HepG2 (cell line): ENCODE measurements at regions not wholly inside any gene's neighbourhood (a gene's known extent, or its start where the extent isn't known, plus 50 kb on each side); places are given as distances from the start of the nearest gene placed in this dataset.

ENCODE experiments used
- ATAC-seq: fragments of 200-7000 bp; cut with Tn5 transposase; 3 replicates; pipeline ENCODE4 v1.9.1; 2020; ENCODE audit warnings: mild to moderate bottlenecking, moderate library complexity
- BruUV-seq: library from RNA; stranded (reverse); fragments of 400-500 nt; replicated peaks from 2 replicates; lab custom pipeline; 2021; lab: Mats Ljungman, UMichigan
- CTCF ChIA-PET: fragments of 300-600 bp; formaldehyde crosslinking; extraction: SDS; loops from one replicate; lab custom pipeline; 2021; ENCODE audit warnings: low total read pairs, inconsistent platforms, low intra/inter-chr PET ratio; lab: Yijun Ruan, JAX
- POLR2A ChIA-PET: fragments of 350-600 bp; sonication (Branson Sonifier 250); formaldehyde crosslinking; loops from one replicate; lab custom pipeline; 2020; ENCODE audit warnings: antibody characterized with exemption, inconsistent platforms; lab: Yijun Ruan, JAX
- DNase-seq: peaks from one replicate; pipeline ENCODE4 v3.0.0-alpha.2; 2015; ENCODE audit warnings: low spot score
- FAIRE-seq: peaks from 3 replicates; lab custom pipeline; 2011; peaks lifted over from hg19 to GRCh38; lab: Jason Lieb, UNC
- H2AFZ ChIP-seq: one replicate; pipeline ENCODE4 v1.6.1; 2011; ENCODE audit warnings: low read length, inconsistent platforms
- H3K27ac ChIP-seq: fragments of 300-600 bp; 3 replicates; pipeline ENCODE4 v1.8.0; 2011; ENCODE audit warnings: mixed run types, mild to moderate bottlenecking, mixed read lengths, low read length, inconsistent platforms; ENCODE audit not compliant: insufficient read depth; ENCODE audit errors: extremely low read length
- H3K27me3 ChIP-seq, 2 experiments: fragments of 200-600 bp in 1 of 2; 2 replicates in 1 of 2; 3 replicates in 1 of 2; pipeline versions ENCODE4 v1.6.0 to v1.8.0; 2011; ENCODE audit warnings: low read length in 2 of 2, mild to moderate bottlenecking in 2 of 2, moderate library complexity in 2 of 2, inconsistent platforms in 1 of 2; ENCODE audit not compliant: insufficient read depth in 2 of 2, control insufficient read depth in 1 of 2
- H3K36me3 ChIP-seq, 2 experiments: fragments of 200-600 bp in 1 of 2; replicated peaks in 1 of 2; 2 replicates in 1 of 2; 3 replicates in 1 of 2; pipeline versions ENCODE4 v1.5.1 to v1.8.0; 2011; ENCODE audit warnings: low read length in 2 of 2, inconsistent platforms in 1 of 2; ENCODE audit not compliant: insufficient read depth in 2 of 2, control insufficient read depth in 1 of 2
- H3K4me1 ChIP-seq: 2 replicates; pipeline ENCODE4 v1.5.1; 2012; ENCODE audit warnings: low read length, inconsistent platforms; ENCODE audit not compliant: insufficient read depth
- H3K4me2 ChIP-seq: 2 replicates; pipeline ENCODE4 v1.6.0; 2011; ENCODE audit warnings: low read depth, low read length, inconsistent platforms
- H3K4me3 ChIP-seq, 3 experiments: fragments of 200-600 bp in 1 of 3; sonication (generic), shearing (Covaris generic) in 1 of 3; replicated peaks in 1 of 3; 2 replicates each; pipeline ENCODE4 v1.5.1; 2011 to 2016; ENCODE audit warnings: low read length in 3 of 3, inconsistent platforms in 2 of 3, low read depth in 2 of 3, mild to moderate bottlenecking in 2 of 3, control low read depth in 1 of 3, mixed read lengths in 1 of 3; ENCODE audit not compliant: insufficient read depth in 1 of 3
- H3K79me2 ChIP-seq: one replicate; pipeline ENCODE4 v1.6.1; 2011; ENCODE audit warnings: low read length, inconsistent platforms; ENCODE audit not compliant: insufficient read depth
- H3K9ac ChIP-seq: 2 replicates; pipeline ENCODE4 v1.6.0; 2011; ENCODE audit warnings: mild to moderate bottlenecking, low read depth, low read length, inconsistent platforms; ENCODE audit not compliant: insufficient read depth
- H3K9me3 ChIP-seq: 2 replicates; pipeline ENCODE4 v1.5.1; 2012; ENCODE audit warnings: mild to moderate bottlenecking, low read length
- H4K20me1 ChIP-seq: 2 replicates; pipeline ENCODE4 v1.6.0; 2011; ENCODE audit warnings: inconsistent platforms, mild to moderate bottlenecking, low read length, moderate library complexity; ENCODE audit not compliant: insufficient read depth
- ARNT2 ChIP-seq: sonication (generic); formaldehyde crosslinking; IDR thresholded peaks from 2 replicates; pipeline ENCODE4 v1.8.0; 2022; ENCODE audit warnings: mild to moderate bottlenecking, low read depth, missing genetic modification reagents, moderate library complexity
- CCDC6 ChIP-seq: sonication (generic); formaldehyde crosslinking; IDR thresholded peaks from 2 replicates; pipeline ENCODE4 v1.8.1; 2022; ENCODE audit warnings: mild to moderate bottlenecking, missing genetic modification reagents, moderate library complexity
- FOSL1 ChIP-seq: sonication (generic); formaldehyde crosslinking; IDR thresholded peaks from 2 replicates; pipeline ENCODE4 v1.9.0; 2021; ENCODE audit warnings: missing genetic modification reagents, borderline replicate concordance
- GABPA ChIP-seq, 2 experiments: IDR thresholded peaks; 2 replicates each; pipeline ENCODE4 v1.6.1; 2011 to 2016; ENCODE audit warnings: low read depth in 2 of 2, low read length in 1 of 2, missing biosample characterization in 1 of 2, missing genetic modification characterization in 1 of 2
- MTA3 ChIP-seq: sonication (generic); formaldehyde crosslinking; IDR thresholded peaks from 2 replicates; pipeline ENCODE4 v1.4.0; 2020; ENCODE audit warnings: missing genetic modification reagents
- MYC ChIP-seq: sonication (generic); formaldehyde crosslinking; IDR thresholded peaks from 2 replicates; pipeline ENCODE4 v1.9.0; 2021; ENCODE audit warnings: missing genetic modification reagents, borderline replicate concordance
- RBAK ChIP-seq: sonication (generic); formaldehyde crosslinking; IDR thresholded peaks from 2 replicates; pipeline ENCODE4 v1.5.1; 2020; ENCODE audit warnings: mild to moderate bottlenecking, missing genetic modification reagents
- SP140L ChIP-seq: sonication (generic); formaldehyde crosslinking; IDR thresholded peaks from 2 replicates; pipeline ENCODE4 v1.4.0; 2020; ENCODE audit warnings: missing genetic modification reagents, borderline replicate concordance
- ZNF260 ChIP-seq: sonication (generic); formaldehyde crosslinking; IDR thresholded peaks from 2 replicates; pipeline ENCODE4 v1.4.0; 2020; ENCODE audit warnings: missing genetic modification reagents, low read depth, mild to moderate bottlenecking, borderline replicate concordance
- ZNF446 ChIP-seq: sonication (generic); formaldehyde crosslinking; IDR thresholded peaks from 2 replicates; pipeline ENCODE4 v1.5.0; 2020; ENCODE audit warnings: mild to moderate bottlenecking, missing genetic modification reagents
- WGBS: methylation state at CpG from one replicate; pipeline ENCODE4 v1.1.6; 2017; ENCODE audit warnings: low lambda C conversion rate; 5-methylcytosine and 5-hydroxymethylcytosine counted together
- in situ Hi-C: cut with HindIII; loops from 2 replicates; pipeline ENCODE4 v1.10.0; 2017; ENCODE audit warnings: low pct_unique_long_range_greater_than_20kb; ENCODE audit not compliant: extremely low pct_ligation_motif_present
- intact Hi-C: fragments of 100-400 bp; cut with micrococcal nuclease; formaldehyde crosslinking; loops from one replicate; pipeline ENCODE4 v1.10.0; 2022; ENCODE audit not compliant: unreplicated experiment
- TF ChIP-seq, protein P1 (sequence below): sonication (generic); formaldehyde crosslinking; IDR thresholded peaks from 2 replicates; pipeline ENCODE4 v1.4.0; 2020; ENCODE audit warnings: low read depth, mild to moderate bottlenecking, missing genetic modification reagents
- TF ChIP-seq, protein P2 (sequence below): sonication (generic); formaldehyde crosslinking; IDR thresholded peaks from 2 replicates; pipeline ENCODE4 v1.4.0; 2020; ENCODE audit warnings: mild to moderate bottlenecking, missing genetic modification reagents

DNA sequence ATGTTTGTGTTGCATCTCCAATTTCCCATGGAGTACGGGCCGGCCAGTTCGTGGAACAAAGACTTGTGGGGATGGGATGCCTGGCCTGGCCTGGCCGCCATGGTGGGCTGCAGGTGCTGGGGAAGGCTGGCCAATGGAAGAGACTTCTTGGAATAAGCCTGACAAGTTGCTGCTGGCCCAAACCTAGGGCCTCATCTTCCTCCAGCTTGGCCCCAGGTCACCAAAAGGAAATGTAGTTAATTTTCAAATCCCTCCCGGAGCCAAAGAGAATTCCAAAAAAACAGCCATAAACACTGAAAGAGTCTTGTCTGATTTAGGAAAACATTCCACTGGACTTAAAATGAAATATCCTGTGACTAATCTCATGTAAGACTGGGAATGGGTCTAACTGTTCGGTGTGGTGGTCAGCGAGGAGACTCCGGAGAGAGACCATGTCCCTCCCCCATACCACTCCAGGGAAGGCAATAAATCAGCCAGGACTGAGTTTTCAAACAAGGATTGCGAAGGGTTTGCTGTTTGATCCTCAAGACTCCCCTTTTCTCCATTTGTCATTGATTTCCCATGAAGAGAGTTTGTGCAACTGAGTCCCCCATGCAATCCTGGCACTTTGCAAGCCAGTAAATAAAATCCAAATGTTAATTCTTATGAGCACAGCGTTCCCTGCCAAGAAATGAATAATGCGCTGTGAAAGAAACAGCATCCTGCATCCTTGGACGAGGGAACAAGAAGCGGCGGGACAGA is 128.7 kb upstream of the HABP2 start (continued):
- TF ChIP-seq, protein P1, sequence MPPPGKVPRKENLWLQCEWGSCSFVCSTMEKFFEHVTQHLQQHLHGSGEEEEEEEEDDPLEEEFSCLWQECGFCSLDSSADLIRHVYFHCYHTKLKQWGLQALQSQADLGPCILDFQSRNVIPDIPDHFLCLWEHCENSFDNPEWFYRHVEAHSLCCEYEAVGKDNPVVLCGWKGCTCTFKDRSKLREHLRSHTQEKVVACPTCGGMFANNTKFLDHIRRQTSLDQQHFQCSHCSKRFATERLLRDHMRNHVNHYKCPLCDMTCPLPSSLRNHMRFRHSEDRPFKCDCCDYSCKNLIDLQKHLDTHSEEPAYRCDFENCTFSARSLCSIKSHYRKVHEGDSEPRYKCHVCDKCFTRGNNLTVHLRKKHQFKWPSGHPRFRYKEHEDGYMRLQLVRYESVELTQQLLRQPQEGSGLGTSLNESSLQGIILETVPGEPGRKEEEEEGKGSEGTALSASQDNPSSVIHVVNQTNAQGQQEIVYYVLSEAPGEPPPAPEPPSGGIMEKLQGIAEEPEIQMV (CRISPR knock-in tag) = no peak
- TF ChIP-seq ZNF446 (CRISPR knock-in tag) = no peak
- TF ChIP-seq SP140L = no peak
- TF ChIP-seq RBAK (CRISPR knock-in tag) = no peak

DNA sequence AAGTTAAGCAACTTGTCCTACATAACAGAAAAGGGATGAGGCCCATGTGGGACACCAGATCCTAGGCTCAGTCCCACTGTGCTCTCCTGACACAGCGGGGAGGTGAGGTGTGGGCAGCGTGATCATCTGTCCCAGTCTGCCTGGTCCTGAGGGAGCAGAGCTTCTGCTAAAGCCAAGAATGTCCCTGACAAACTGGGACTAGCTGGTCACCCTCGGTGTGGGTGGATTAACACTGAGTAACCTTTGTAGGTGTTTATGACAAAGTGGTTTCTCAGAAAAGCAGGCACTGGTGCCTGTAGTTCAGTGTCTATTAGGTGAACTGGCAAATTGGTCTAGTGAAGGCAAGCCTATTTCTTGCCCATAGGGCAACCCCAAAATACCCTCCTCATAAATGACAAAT is 127.8 kb upstream of the HABP2 start:
- Histone ChIP-seq H3K9ac (no peak overlapping the region), H4K20me1 (no peaks in the 10 kb centered on the region), H3K36me3 (no peaks in the 10 kb centered on the region), H3K4me1 (no peaks in the 10 kb centered on the region), H3K4me3 (no peak overlapping the region), H3K79me2 (no peaks in the 10 kb centered on the region), H3K27me3 (0 out of 5 replicates have a peak, but pooled peaks cover 0 to 4% of the 10 kb centered on the region in 2 experiments), H3K27ac (no peak overlapping the region), H3K4me2 (no peak overlapping the region), H2AFZ (no peak overlapping the region), H3K9me3 (peaks cover 1% of the 10 kb centered on the region; the same call in 1 of the 2 replicates)
- WGBS = 90% methylated on average over 2 of the region's 3 CpGs
- BruUV-seq = no TSS peak
- no peak for DNase-seq
- in situ Hi-C loops (no loop called here), intact Hi-C loops (no loop called here)
- ATAC-seq = no peak
- ChIA-PET CTCF (no interaction called here), POLR2A (no interaction called here)
- TF ChIP-seq MTA3 = no peak
- TF ChIP-seq FOSL1 (CRISPR knock-in tag) = no peak
- TF ChIP-seq MYC = no peak
- TF ChIP-seq, protein P2, sequence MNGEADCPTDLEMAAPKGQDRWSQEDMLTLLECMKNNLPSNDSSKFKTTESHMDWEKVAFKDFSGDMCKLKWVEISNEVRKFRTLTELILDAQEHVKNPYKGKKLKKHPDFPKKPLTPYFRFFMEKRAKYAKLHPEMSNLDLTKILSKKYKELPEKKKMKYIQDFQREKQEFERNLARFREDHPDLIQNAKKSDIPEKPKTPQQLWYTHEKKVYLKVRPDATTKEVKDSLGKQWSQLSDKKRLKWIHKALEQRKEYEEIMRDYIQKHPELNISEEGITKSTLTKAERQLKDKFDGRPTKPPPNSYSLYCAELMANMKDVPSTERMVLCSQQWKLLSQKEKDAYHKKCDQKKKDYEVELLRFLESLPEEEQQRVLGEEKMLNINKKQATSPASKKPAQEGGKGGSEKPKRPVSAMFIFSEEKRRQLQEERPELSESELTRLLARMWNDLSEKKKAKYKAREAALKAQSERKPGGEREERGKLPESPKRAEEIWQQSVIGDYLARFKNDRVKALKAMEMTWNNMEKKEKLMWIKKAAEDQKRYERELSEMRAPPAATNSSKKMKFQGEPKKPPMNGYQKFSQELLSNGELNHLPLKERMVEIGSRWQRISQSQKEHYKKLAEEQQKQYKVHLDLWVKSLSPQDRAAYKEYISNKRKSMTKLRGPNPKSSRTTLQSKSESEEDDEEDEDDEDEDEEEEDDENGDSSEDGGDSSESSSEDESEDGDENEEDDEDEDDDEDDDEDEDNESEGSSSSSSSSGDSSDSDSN (CRISPR knock-in tag) = no peak
- TF ChIP-seq ARNT2 (CRISPR knock-in tag) = no peak
- no peak for TF ChIP-seq GABPA (IDR thresholded peaks at IDR 0.05; ENCODE audit: low read depth, low read length)
- TF ChIP-seq GABPA (CRISPR knock-in tag; IDR thresholded peaks at IDR 0.05; ENCODE audit: low read depth) = no peak
- TF ChIP-seq ZNF260 (CRISPR knock-in tag) = no peak
- TF ChIP-seq CCDC6 = no peak
- no peak for FAIRE-seq
